ENCODE measurements at regions not wholly inside any gene's neighbourhood (a gene's known extent, or its start where the extent isn't known, plus 50 kb on each side); places are given as distances from the start of the nearest gene placed in this dataset.
A peak's percentile ranks its signal among the peaks of the same experiment; 100 is the strongest.

DNA sequence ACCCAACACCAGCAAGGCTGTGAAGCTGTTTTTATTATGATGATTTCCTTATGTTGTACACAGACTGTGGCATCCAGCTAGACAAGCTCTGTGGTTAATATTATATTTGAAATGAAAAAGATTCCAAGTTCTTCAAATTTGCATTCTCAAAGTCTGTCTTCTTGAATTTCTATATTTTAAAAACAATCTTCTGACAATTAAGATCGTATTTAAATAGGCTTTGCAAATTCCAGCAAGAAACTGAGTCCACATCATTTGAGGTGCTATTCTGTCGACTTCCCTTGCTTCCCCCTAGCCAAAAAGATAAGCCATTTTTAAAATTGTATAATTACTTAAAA lies 73.1 kb upstream of the TOMM7 start:
- peaks cover 9% of the 10 kb centered on the region for H3K4me1 ChIP-seq (ENCODE audit: insufficient read depth)
- H3K4me1 Mint-ChIP-seq = peaks cover 20% of the 10 kb centered on the region
- H3K27me3 Mint-ChIP-seq (ENCODE audit: insufficient read depth, low read depth, poor library complexity) = peaks cover 3% of the 10 kb centered on the region
- H3K27me3 ChIP-seq (ENCODE audit: insufficient read depth) = no peaks in the 10 kb centered on the region
- no peak for TF ChIP-seq EZH2phosphoT487 (IDR thresholded peaks at IDR 0.05; ENCODE audit: unreplicated experiment)
- no peak for TF ChIP-seq ZNF114 (CRISPR knock-in tag; IDR thresholded peaks at IDR 0.05)
- TF ChIP-seq, protein P1, sequence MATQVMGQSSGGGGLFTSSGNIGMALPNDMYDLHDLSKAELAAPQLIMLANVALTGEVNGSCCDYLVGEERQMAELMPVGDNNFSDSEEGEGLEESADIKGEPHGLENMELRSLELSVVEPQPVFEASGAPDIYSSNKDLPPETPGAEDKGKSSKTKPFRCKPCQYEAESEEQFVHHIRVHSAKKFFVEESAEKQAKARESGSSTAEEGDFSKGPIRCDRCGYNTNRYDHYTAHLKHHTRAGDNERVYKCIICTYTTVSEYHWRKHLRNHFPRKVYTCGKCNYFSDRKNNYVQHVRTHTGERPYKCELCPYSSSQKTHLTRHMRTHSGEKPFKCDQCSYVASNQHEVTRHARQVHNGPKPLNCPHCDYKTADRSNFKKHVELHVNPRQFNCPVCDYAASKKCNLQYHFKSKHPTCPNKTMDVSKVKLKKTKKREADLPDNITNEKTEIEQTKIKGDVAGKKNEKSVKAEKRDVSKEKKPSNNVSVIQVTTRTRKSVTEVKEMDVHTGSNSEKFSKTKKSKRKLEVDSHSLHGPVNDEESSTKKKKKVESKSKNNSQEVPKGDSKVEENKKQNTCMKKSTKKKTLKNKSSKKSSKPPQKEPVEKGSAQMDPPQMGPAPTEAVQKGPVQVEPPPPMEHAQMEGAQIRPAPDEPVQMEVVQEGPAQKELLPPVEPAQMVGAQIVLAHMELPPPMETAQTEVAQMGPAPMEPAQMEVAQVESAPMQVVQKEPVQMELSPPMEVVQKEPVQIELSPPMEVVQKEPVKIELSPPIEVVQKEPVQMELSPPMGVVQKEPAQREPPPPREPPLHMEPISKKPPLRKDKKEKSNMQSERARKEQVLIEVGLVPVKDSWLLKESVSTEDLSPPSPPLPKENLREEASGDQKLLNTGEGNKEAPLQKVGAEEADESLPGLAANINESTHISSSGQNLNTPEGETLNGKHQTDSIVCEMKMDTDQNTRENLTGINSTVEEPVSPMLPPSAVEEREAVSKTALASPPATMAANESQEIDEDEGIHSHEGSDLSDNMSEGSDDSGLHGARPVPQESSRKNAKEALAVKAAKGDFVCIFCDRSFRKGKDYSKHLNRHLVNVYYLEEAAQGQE (IDR thresholded peaks at IDR 0.05; ENCODE audit: unreplicated experiment) = no peak
- no peak for TF ChIP-seq STAT1 (IDR thresholded peaks at IDR 0.05; ENCODE audit: unreplicated experiment)
- no peak for TF ChIP-seq POLR2AphosphoS5 (IDR thresholded peaks at IDR 0.05; ENCODE audit: low read depth)
- no peak for TF ChIP-seq ZNF331 (CRISPR knock-in tag; IDR thresholded peaks at IDR 0.05; ENCODE audit: low read depth)
- TF ChIP-seq, protein P2, sequence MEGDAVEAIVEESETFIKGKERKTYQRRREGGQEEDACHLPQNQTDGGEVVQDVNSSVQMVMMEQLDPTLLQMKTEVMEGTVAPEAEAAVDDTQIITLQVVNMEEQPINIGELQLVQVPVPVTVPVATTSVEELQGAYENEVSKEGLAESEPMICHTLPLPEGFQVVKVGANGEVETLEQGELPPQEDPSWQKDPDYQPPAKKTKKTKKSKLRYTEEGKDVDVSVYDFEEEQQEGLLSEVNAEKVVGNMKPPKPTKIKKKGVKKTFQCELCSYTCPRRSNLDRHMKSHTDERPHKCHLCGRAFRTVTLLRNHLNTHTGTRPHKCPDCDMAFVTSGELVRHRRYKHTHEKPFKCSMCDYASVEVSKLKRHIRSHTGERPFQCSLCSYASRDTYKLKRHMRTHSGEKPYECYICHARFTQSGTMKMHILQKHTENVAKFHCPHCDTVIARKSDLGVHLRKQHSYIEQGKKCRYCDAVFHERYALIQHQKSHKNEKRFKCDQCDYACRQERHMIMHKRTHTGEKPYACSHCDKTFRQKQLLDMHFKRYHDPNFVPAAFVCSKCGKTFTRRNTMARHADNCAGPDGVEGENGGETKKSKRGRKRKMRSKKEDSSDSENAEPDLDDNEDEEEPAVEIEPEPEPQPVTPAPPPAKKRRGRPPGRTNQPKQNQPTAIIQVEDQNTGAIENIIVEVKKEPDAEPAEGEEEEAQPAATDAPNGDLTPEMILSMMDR (conservative IDR thresholded peaks at IDR 0.05; ENCODE audit: low read depth in 2 of 2) = no peak
- TF ChIP-seq, protein P3, sequence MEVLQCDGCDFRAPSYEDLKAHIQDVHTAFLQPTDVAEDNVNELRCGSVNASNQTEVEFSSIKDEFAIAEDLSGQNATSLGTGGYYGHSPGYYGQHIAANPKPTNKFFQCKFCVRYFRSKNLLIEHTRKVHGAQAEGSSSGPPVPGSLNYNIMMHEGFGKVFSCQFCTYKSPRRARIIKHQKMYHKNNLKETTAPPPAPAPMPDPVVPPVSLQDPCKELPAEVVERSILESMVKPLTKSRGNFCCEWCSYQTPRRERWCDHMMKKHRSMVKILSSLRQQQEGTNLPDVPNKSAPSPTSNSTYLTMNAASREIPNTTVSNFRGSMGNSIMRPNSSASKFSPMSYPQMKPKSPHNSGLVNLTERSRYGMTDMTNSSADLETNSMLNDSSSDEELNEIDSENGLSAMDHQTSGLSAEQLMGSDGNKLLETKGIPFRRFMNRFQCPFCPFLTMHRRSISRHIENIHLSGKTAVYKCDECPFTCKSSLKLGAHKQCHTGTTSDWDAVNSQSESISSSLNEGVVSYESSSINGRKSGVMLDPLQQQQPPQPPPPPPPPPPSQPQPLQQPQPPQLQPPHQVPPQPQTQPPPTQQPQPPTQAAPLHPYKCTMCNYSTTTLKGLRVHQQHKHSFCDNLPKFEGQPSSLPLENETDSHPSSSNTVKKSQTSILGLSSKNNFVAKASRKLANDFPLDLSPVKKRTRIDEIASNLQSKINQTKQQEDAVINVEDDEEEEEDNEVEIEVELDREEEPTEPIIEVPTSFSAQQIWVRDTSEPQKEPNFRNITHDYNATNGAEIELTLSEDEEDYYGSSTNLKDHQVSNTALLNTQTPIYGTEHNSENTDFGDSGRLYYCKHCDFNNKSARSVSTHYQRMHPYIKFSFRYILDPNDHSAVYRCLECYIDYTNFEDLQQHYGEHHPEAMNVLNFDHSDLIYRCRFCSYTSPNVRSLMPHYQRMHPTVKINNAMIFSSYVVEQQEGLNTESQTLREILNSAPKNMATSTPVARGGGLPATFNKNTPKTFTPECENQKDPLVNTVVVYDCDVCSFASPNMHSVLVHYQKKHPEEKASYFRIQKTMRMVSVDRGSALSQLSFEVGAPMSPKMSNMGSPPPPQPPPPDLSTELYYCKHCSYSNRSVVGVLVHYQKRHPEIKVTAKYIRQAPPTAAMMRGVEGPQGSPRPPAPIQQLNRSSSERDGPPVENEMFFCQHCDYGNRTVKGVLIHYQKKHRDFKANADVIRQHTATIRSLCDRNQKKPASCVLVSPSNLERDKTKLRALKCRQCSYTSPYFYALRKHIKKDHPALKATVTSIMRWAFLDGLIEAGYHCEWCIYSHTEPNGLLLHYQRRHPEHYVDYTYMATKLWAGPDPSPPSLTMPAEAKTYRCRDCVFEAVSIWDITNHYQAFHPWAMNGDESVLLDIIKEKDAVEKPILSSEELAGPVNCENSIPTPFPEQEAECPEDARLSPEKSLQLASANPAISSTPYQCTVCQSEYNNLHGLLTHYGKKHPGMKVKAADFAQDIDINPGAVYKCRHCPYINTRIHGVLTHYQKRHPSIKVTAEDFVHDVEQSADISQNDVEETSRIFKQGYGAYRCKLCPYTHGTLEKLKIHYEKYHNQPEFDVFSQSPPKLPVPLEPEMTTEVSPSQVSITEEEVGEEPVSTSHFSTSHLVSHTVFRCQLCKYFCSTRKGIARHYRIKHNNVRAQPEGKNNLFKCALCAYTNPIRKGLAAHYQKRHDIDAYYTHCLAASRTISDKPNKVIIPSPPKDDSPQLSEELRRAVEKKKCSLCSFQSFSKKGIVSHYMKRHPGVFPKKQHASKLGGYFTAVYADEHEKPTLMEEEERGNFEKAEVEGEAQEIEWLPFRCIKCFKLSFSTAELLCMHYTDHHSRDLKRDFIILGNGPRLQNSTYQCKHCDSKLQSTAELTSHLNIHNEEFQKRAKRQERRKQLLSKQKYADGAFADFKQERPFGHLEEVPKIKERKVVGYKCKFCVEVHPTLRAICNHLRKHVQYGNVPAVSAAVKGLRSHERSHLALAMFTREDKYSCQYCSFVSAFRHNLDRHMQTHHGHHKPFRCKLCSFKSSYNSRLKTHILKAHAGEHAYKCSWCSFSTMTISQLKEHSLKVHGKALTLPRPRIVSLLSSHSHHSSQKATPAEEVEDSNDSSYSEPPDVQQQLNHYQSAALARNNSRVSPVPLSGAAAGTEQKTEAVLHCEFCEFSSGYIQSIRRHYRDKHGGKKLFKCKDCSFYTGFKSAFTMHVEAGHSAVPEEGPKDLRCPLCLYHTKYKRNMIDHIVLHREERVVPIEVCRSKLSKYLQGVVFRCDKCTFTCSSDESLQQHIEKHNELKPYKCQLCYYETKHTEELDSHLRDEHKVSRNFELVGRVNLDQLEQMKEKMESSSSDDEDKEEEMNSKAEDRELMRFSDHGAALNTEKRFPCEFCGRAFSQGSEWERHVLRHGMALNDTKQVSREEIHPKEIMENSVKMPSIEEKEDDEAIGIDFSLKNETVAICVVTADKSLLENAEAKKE (CRISPR knock-in tag; IDR thresholded peaks at IDR 0.05) = no peak
- TF ChIP-seq EZH2 (IDR thresholded peaks at IDR 0.05; ENCODE audit: low read depth, unreplicated experiment) = no peak
- TF ChIP-seq CREB1 (CRISPR knock-in tag; IDR thresholded peaks at IDR 0.05; ENCODE audit: low read depth) = no peak
- TF ChIP-seq NANOG (IDR thresholded peaks at IDR 0.05; ENCODE audit: borderline replicate concordance) = no peak
- TF ChIP-seq, protein P4, sequence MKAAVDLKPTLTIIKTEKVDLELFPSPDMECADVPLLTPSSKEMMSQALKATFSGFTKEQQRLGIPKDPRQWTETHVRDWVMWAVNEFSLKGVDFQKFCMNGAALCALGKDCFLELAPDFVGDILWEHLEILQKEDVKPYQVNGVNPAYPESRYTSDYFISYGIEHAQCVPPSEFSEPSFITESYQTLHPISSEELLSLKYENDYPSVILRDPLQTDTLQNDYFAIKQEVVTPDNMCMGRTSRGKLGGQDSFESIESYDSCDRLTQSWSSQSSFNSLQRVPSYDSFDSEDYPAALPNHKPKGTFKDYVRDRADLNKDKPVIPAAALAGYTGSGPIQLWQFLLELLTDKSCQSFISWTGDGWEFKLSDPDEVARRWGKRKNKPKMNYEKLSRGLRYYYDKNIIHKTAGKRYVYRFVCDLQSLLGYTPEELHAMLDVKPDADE (IDR thresholded peaks at IDR 0.05) = no peak
- no peak for TF ChIP-seq JUNB (IDR thresholded peaks at IDR 0.05; ENCODE audit: unreplicated experiment)
- peak overlapping the region; percentile 16 for H2AFZ ChIP-seq
- H3K36me3 Mint-ChIP-seq (ENCODE audit: low read depth) = no peaks in the 10 kb centered on the region; the same call in 2 of the 3 replicates
- H3F3A ChIP-seq (replicated peaks; ENCODE audit: low read depth) = no peaks in the 10 kb centered on the region
- no peak for ATAC-seq
- H3K4me3 ChIP-seq = no peak overlapping the region
- no peaks in the 10 kb centered on the region for H3K9me2 ChIP-seq (ENCODE audit: insufficient read depth)
- H3K36me3 ChIP-seq (ENCODE audit: insufficient read depth) = no peaks in the 10 kb centered on the region
- H3K9me3 Mint-ChIP-seq = no peaks in the 10 kb centered on the region
- H4K20me1 ChIP-seq (replicated peaks; ENCODE audit: insufficient read depth) = no peaks in the 10 kb centered on the region
- H3K79me2 ChIP-seq (replicated peaks; ENCODE audit: insufficient read depth) = no peaks in the 10 kb centered on the region
- H3K4me3 Mint-ChIP-seq = no peak overlapping the region
- no peak overlapping the region for H3K27ac Mint-ChIP-seq
- H3K4me2 ChIP-seq = no peak overlapping the region
- no peak for DNase-seq (ENCODE audit: low spot score)
- no peak overlapping the region for H3K27ac ChIP-seq (ENCODE audit: low read depth)
